Germinal center (tissue), 1 donor: ENCODE measurements at regions not wholly inside any gene's neighbourhood (a gene's known extent, or its start where the extent isn't known, plus 50 kb on each side); places are given as distances from the start of the nearest gene placed in this dataset.

Experiments used
- DNase-seq: peaks from one replicate; pipeline ENCODE4 v3.0.0; 2012; ENCODE audit warnings: mixed read lengths, low spot score

- no peak for DNase-seq
These were observed 852.8 kb upstream of the TMEM132C start for GRCh38 chr12:127414186-127414585.

GRCh38 chr12:127414636-127415035 lies 852.3 kb upstream of the TMEM132C start:
- DNase-seq = no peak

GRCh38 chr12:127416796-127417195 lies 850.2 kb upstream of the TMEM132C start:
- no peak for DNase-seq

GRCh38 chr12:127419111-127419510 lies 847.9 kb upstream of the TMEM132C start:
- DNase-seq = no peak

- DNase-seq = no peak
These were observed 845.4 kb upstream of the TMEM132C start for GRCh38 chr12:127421614-127422013.

GRCh38 chr12:127422935-127423566 lies 843.9 kb upstream of the TMEM132C start:
- DNase-seq = no peak

GRCh38 chr12:127425474-127425873 lies 841.5 kb upstream of the TMEM132C start:
- DNase-seq = no peak

- DNase-seq = no peak
These were observed 838.5 kb upstream of the TMEM132C start for GRCh38 chr12:127428420-127428819.

- DNase-seq = no peak
These were observed 837.3 kb upstream of the TMEM132C start for GRCh38 chr12:127429551-127430285.

GRCh38 chr12:127430401-127430800 lies 836.6 kb upstream of the TMEM132C start:
- no peak for DNase-seq

- no peak for DNase-seq
These were observed 835.8 kb upstream of the TMEM132C start for GRCh38 chr12:127431177-127431576.

- no peak for DNase-seq
These were observed 835.4 kb upstream of the TMEM132C start for GRCh38 chr12:127431594-127431993.

- DNase-seq = no peak
These were observed 831.5 kb upstream of the TMEM132C start for GRCh38 chr12:127435439-127435838.

GRCh38 chr12:127438512-127439244 lies 828.3 kb upstream of the TMEM132C start:
- DNase-seq = no peak

- DNase-seq = no peak
These were observed 821.3 kb upstream of the TMEM132C start for GRCh38 chr12:127445581-127446139.

GRCh38 chr12:127448906-127449305 lies 818.1 kb upstream of the TMEM132C start:
- DNase-seq = no peak

GRCh38 chr12:127450826-127451225 lies 816.1 kb upstream of the TMEM132C start:
- no peak for DNase-seq

GRCh38 chr12:127455347-127456265 lies 811.4 kb upstream of the TMEM132C start:
- no peak for DNase-seq

- no peak for DNase-seq
These were observed 809.2 kb upstream of the TMEM132C start for GRCh38 chr12:127457726-127458125.

GRCh38 chr12:127459166-127459565 lies 807.8 kb upstream of the TMEM132C start:
- DNase-seq = no peak

- DNase-seq = no peak
These were observed 807.3 kb upstream of the TMEM132C start for GRCh38 chr12:127459687-127460086.

- DNase-seq = no peak
These were observed 803.7 kb upstream of the TMEM132C start for GRCh38 chr12:127463237-127463636.
